HG03280 (cell line): ENCODE measurements at regions not wholly inside any gene's neighbourhood (a gene's known extent, or its start where the extent isn't known, plus 50 kb on each side); places are given as distances from the start of the nearest gene placed in this dataset.

Experiments
- ATAC-seq: cut with Tn5 transposase; IDR thresholded peaks from one replicate; pipeline ENCODE4 v1.9.1; 2021; ENCODE audit warnings: mild to moderate bottlenecking, moderate library complexity; ENCODE audit not compliant: unreplicated experiment

DNA sequence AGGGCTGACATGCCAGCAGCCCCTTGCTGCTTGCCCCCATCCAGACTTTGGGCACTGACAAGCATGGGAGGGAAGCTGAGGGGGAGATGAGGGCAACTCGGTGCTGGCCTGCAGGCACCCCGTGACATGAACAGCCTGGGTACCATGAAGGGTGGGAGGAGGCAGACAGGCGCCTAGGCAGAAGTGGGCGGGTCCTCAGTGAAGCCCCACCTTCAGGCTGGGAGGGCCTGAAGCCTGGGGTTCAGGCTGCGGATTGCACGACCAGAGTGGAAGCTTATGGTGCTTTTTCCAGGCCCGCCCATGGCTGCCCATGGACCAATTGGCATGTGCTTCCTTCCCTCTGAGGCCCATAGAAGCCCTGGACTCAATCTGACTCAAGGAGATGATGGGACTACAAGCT lies 354.1 kb downstream of the GRIA2 start:
- no peak for ATAC-seq

DNA sequence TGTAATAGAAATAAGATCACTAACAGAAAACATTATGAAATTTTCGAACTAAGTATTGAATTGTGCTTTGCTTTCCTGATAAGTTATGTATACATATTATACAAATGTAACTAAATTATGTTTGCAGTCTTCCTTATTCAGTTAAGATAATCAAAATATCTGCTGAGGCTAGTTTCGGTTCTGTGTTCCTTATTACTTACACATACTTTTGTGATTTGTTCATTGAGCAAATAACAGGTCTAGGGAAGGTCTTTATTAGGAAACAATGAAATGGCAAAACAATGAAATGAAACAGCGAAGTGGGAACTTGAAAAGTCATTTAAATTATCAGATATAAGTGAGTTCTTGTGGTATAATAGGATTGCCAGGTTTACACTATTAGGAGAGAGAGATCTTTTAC lies 352.4 kb downstream of the GRIA2 start:
- ATAC-seq, result no peak

DNA sequence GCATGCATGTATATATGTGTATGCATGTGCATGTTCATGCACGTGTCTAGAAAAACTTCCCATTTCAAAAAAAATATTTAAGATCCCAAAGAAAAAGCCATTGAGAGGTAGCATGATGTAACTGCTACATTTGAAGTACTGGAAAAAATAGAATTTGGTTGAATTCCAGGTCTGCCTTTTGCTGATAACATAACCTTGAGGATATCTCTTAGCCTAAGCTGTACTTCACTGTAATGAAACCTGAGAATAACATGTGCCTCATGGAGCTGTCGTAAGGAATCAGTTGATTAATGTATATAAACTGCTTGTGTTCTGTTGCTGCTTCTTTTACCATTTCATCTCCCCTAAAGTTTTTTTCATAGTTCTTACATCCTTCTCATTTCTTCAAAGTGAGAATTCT lies 351.8 kb downstream of the GRIA2 start:
- no peak for ATAC-seq

DNA sequence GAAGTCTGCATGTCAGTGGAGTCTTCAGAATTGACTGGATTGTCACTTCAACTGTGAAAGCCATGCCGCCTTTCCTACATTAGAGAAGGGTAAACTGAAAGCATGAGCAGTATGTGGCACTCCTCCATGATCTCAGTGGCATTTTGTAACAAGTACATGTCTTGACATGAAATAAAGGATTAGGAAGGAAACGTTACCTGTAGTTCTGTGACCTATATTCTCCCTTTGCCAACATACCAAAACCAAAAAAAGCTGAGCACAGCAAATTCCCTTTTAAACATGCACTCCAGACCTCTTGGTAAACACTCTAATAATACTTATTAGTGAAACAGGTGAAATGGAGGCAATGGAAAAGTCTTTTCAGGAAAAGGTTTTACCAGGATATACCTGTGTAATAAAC lies 344.2 kb downstream of the GRIA2 start:
- no peak for ATAC-seq

DNA sequence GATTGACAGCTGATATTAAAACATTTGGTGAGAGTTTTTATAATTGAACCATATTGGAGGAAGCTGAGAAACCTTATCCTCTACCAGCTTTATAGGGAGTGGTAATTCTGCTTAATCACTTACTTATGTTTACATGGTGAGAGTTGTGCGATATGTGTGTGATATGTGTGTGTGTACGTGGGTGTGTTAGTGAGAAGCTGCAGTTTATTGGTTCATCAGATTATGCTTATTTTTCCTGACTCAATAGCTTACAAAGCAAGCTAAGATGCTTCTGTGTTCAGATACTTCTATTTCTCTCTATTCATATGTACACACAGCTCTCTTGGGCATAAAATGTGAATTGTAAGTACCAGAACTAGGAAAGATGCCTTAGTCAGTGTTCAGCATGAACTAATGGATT lies 343.7 kb downstream of the GRIA2 start:
- no peak for ATAC-seq

DNA sequence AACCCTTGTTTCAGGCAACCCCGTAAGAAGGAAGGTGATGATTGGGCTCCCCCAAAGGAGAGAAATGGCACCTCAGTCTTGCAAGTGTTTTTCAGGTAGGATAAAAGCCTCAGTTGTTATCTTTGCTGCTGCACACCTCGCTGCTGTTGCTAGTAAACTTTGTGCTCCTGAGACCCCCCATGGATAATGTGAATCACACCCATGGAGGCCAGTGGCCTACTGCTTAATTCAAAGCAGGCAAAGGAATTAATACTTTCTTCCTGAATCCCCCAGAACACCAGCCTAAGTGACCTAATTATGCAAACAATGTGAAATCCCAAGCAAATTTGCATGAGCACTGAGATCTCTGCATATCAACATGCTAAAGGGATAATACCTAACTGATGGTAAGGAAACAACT lies 337.5 kb downstream of the GRIA2 start:
- ATAC-seq, result no peak

DNA sequence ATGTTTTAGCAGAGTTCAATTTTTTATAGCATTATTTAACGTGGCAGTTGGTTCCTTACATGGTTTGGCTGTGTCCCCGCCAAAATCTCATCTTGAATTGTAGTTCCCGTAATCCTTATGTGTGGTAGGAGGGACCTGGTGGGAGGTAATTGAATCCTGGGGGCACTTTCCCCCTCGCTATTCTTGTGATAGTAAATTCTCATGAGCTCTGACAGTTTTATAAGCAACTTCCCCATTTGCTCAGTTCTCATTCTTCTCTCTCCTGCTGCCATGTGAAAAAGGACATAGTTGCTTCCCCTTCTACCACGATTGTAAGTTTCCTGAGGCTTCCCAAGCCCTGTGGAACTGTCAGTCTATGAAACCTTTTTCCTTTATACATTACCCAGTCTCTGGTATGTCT lies 329.5 kb downstream of the GRIA2 start:
- ATAC-seq, result no peak

DNA sequence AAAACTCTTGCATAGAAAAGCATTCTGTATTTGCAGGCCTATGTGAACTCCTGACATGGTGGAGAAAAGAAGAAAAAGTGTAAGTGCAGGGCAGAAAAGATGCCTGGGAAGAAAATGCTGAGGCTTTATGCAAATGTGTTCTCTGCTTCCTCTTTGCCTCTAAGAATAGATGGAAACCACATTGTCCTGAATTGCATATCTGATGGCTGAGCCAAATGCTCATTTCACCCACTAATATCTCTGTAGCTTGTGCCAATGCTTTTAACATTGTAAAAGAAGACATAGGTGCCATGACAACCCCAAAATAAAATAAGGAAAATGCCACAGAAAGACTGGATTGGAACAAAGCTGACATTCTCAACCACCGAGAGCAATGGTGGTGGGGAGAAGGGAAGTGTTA lies 307.4 kb downstream of the GRIA2 start:
- ATAC-seq, result no peak

DNA sequence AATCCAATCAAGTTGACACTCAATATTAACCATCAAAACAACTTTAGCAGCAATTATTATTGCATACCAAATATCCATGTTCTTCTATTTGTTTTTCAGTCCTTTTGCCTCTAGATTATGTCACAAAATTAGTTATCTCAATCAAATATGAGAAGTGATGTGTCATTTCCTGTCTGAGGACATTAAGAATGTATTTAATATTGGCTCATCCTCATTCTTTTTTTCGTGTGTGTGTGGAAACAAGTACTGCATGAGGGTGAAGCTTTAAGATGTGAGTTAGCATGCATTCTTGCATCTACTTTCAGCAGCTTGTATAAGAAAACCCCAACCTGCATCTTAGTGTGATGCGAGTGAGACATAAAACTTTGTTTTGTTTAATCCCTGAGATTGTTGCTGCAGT lies 301.4 kb downstream of the GRIA2 start:
- ATAC-seq, result no peak

DNA sequence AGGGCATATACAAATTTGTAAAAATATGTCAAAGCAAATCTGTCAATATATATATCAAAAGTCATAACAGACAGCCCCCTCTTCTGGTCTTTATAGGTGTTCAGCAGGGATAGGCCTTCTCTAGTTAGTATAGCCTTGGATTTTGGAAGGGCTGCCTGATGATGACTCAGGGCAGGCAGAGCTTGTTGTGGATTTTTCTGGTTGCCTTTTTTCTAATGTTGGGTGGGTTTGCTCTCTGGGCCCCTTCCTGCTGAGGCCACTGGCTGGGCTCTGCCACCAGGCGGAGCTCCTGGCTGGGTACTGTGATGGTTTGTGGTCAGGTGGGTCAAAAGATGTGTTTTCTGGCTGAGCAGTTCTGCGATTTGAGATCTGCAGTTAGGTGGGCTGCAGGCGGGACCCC lies 294.2 kb downstream of the GRIA2 start:
- no peak for ATAC-seq

DNA sequence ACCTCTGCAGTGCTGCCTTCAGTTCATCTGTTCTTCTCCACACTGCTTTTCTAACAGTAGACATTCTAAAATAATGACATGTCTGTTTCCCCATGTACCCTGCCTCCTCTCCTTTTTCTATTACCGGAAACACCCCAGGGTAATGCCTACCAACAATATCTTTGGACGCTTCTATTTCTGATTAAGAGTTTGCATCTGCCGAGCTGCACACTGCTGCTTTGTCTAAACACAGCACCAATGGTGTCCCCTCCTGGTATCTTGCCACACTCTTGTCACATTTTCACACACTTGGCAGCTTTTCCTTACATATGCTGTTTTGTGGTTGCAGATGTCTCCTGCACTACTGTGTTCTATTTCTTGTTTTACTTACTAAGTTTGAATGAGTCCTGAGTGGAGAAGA lies 288.8 kb downstream of the GRIA2 start:
- no peak for ATAC-seq

DNA sequence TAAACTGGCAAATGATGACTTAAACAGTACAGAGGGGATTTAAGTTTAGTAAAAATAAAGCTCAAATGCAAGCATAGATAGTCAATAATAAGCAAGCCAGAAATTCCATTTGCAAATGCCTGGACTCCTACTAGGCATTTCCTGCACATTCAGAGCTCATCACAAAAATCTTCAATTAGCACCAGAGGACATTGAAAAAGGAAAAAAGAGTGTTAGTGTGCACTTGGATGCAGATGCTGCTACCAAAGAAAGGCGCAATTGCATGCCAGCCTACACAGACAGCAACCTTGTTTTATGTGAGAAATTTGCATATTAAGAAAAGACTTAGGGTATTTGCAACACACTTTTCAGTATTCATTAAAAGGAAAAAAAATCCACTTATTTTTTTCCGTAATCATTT lies 282.1 kb downstream of the GRIA2 start:
- ATAC-seq, result no peak

DNA sequence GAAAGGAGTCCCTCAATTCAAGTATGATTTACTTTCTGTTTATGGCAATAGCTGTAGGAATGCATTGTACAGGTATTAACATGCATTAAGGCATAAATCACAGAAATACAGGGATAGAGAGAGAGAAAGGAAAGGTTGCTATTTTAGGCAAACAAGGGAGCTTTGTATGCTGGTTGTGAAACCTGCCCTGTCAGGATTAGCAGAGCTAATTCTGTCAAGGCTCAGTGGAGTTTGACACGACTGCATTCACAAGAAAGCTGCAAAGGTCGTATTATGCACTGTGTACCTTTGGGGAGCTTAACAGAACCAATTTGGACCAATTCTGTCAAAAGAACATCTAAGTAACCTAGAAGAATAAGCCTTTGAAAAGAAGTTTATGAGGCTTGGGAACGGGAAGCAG lies 239.3 kb downstream of the GRIA2 start:
- ATAC-seq, result no peak

DNA sequence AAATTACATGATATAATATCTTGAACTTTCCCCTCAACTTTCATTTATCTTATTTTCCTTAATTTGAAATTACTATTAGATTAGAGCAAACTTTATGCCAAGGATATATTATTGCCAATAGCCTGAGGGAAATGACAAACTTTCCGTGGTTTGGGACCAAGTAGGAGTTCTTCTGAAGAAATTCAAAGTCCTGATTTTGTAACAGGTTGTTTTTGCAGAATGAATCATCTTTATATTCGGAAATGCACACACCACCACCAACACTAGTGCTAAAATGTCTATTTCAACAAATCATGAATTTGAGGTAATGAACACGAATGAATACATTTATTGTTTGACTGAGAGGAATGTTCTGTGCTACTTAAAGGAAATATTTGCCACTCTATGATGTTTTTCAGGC lies 226.7 kb downstream of the GRIA2 start:
- no peak for ATAC-seq

DNA sequence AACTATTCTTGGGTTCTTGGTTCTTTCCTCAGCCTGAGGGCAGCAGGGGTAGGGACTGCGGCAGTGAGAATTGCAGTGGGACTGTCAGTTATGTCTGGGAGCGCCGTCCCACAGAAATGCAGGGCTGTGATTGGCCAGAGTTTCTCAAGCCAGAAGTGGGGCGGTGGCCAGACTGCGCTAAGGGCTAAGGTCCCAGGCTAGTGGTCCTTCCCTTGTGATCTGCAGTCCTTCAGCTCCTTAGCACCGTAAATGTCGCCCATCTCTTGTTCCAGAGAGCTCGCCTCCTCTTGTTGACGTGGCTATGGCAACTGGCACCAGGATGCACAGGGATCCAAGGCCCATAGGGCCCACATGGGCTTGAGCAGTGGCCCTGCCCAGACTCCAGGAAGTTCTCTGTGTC lies 223.5 kb downstream of the GRIA2 start:
- no peak for ATAC-seq

DNA sequence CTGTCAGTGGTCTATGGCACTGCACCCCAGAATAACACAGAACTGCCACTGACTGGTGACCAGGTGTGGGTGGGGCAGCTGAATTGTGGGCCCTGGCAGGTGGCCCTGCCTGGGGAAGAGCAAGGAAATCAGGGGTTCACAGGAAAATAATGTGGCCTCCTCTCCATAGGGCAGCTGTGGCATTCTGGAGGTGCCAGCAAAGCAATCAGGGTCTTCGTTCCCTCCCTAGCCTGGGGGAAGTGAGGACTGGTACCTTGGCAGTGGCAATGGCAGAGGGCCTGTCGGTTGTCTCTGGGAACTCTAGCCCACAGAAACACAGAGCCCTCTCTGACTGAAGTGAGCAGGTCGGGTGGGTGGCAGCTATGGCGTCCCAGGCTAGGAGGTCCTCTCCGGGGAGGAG lies 223.0 kb downstream of the GRIA2 start:
- ATAC-seq, result no peak

DNA sequence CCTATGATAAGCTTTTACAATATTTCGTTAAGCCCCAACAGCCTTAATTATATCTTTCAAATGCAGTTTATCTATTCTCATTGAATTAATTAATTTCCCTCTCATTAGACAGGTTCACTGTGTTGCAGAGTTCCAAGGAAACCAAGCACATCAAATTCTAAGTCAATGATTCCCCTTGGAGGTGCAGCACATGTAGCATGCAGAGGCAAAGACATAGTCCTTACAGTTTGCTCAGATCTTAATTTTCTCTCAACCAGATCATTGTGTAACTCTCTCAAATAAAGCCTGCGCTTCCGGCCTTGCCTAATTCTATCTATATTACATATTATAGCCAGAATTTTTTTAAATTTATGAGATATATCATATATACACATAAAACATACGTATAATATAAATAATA lies 205.4 kb downstream of the GRIA2 start:
- no peak for ATAC-seq

DNA sequence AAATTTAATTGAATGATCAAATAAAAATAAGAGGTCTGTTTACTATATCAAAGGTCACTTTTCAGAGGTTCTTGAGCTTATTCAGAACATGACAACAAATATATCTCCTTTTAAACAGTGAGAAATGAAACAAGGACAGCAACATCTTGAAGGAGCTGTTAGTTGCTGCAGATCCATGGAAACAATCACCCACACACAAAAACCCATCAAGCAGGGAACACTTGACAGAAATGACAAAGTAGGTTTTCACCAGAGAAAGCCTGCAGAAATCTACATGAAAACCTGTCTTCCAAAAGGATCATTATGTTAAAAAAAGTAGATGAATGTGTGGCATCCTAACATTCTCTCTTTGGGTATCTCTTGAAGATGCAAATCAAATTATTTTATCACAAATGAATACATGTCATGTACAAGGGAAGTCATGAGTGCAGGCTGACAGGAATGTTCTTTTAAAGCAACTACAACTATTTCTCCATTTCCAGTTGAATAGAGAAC lies 203.0 kb downstream of the GRIA2 start:
- ATAC-seq, result no peak

DNA sequence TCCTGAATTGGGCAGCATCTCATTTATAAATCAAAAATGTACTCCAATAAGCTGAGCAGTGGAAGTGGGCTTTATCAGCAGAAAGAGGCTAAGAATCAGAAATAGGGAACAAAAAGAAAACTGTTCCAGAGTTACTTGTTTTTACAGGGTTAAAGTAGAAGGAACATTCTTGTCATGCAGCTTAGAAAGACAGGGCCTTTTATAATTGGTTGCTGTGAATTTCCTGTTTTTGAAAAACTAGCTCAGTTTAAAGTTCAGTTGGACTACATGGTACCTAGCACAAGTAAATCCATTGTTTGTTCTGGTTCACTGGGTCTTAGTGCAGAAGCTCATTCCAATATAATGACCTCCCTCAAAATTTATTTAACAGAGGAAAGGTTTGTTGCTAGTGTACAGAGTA lies 200.8 kb downstream of the GRIA2 start:
- no peak for ATAC-seq
